Stimulated activated CD4-positive, alpha-beta T cell treated with anti-CD3 and anti-CD28 coated beads, Interleukin-15, amount 100 ng/mL, for 48 hours (primary cell): ENCODE measurements at regions not wholly inside any gene's neighbourhood (a gene's known extent, or its start where the extent isn't known, plus 50 kb on each side); places are given as distances from the start of the nearest gene placed in this dataset.
"Not testable (repeated sequence)": the region's sequence is repeated elsewhere in the genome, so short reads cannot be mapped to it uniquely, and the experiment has no call there.

ENCODE experiments used
- DNase-seq, 2 donors: peaks; one replicate each; pipeline ENCODE4 v3.0.0-alpha.2; 2020; ENCODE audit warnings: low read depth in 2 of 2

DNA sequence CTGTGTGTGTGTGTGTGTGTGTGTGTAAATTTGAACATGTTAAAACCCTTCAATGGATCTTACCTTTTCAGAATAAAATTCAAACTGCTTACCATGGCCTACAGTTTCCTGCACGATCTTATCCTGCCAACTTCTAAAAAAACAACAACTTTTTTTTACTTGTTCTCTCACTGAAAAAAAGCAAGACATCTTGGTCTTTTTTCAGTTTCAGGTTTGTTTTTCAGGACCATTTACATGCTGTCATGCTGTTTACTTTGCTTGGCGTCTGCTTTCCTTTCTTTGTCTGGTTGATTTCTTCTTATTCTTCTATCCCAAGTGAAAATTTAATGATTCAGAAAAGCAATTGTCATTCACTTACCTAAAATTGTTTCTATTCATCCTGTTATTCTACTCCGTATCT is 286.3 kb upstream of the TMEFF2 start:
- no peak for DNase-seq

DNA sequence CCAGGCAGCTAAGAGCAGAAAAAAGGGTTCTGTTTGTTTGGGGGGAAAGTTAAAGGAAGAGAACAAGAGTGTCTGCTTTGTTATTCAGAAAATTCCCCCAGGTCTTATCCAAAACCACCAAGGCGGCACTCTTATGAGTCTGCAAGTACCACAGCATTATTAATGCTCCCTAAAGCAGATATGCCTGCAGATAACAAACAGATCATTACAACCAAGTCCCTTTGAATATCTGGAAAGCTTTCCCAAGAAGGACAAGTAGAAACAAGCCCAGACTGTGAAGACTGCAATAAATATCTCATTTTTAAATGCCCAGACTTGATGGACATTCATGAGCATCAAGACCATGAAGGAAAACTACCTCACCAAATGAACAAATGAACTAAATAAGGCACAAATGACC is 278.6 kb upstream of the TMEFF2 start:
- no peak for DNase-seq

DNA sequence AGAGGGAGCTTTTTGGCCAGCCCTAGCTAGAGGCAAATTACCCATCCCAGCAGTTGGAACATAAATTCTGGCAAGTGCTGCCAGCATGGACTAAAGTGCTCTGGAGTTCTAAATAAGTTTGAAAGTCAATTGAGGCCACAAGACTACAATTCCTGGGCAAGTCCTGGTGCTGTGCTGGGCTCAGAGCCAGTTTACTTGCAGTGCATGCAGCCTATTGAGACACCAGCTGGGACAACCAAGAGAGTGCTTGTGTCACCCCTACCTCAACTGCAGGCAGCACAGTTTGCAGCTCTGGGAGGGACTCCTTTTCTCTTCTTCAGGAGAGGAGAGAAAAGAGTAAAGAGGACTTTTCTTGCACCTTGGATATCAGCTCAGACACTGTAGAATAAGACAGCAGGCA is 277.2 kb upstream of the TMEFF2 start:
- no peak for DNase-seq

DNA sequence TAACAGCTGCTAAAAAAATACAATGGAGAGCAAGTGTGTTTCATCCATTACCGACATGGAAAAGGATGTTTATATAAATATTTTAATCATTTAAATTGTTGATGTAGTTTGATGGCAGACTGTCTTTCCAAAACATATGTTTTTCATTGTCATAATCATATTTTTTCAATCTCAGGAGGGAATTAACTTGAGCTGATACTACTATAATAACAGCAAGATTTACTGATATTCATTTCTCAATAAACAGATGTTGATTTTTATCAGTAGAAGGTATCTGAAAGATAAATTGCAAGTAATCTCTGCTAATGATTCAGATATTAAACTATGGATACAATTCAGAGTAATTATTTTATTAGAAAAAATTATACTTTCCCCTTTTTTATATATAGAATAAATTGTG is 274.9 kb upstream of the TMEFF2 start:
- no peak for DNase-seq

DNA sequence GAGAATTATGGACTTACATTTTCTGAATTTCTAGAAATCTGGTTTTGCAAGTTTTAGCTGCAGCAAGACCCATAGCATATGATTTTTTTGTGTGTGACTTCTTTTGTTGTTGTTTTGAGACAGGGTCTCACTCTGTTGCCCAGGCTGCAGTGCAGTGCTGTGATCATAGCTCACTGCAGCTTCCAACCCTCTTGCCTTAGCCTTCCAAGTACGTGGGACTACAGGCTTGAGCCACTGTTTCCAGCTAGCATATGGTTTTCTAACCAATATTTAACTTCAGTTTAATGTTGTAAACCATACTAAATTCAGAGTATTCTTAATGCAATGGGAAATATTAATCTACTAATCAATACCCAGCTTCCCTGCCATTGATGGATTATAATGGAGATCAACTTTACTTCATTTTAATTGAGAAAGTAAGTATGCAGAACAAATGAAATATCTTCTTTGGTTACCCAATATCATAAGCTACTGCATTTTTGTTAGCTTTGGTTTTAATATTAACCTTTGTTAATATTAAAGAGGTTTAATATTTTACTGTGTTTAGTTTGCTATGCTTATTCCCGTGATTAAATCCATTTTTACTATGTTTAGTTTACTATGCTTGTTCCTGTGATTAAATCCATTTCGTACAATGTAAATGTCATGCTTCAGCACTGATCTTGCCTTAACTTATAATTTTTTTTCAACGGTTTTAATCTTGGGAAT is 273.4 kb upstream of the TMEFF2 start:
- no peak for DNase-seq

DNA sequence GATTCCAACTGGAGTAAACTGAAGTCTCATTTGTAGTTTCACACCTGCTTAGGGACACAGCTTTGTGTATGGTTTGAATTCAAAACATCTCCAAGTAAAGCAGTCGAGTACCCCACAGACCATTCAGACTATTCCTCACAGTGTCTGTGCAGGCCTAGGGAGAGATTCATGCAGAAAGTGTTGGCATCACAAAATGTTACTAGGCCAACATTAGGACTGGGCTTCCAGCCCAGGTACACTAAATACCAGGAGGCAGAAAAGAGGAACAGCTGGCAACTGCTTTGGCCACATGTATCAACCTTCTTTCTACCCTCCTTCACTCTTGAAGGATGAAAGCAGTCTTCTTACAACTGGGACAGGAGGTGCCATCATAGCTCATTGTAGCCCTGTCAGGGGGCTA is 270.4 kb upstream of the TMEFF2 start:
- no peak for DNase-seq

DNA sequence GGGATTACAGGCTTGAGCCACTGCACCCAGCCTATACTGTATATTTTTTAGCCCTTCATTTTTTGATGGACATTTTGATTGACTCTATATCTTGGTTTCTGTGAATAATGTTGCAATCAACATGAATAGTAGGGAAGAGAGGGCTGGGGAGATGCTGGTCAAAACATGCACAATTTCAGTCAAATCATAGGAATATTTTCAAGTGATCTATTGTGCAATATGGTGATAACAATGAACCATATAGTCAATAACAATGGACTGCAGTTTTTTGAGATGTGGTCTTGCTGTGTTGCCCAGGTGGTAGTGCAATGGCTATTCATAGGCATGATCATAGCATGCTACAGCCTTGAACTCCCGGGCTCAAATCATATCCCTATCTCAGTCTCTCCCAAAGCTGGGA is 264.7 kb upstream of the TMEFF2 start:
- DNase-seq, result no peak

DNA sequence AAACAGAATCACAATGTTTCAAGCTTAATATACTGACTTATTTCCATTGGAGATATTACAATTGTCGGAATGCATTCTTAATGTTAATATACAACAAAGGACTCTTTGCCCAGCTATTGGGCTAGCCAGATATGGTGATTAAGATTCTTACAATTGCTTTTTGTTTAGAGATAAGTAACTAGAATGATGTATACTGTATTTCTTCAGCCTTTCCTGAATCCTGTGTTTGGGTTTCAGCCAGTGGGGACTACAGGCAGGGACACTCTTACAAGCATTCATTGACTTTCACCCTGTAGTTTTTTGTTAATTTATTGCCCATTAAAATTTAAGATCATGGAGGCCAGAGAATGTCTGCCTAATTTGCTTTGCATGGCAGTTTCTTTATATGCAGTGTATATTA is 254.1 kb upstream of the TMEFF2 start:
- DNase-seq, result no peak

DNA sequence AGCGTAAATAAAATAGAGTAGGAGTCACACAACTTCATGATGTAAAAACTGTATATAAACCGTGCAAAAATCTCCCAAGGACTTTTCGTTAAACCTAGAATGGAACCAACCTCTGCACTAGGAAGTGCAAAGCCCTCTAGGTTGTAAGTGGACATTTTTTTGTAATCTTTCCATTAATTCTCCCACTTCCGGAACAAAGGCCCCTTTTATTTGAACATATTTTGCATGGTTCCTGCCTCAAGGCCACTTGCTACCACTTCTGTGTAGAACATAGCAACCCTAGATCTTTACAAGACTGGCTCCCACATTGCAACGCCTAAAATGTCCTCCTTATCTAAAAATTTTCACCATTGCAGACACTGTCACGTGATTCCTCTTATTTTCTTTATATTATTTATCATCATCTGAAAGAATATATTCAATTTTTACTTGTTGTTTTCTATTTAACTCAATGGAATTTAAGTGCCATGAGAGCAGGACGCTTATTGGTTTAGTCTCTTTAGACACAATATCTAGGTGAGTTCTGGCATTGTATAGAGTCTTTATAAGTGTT is 249.6 kb upstream of the TMEFF2 start:
- DNase-seq, result no peak

DNA sequence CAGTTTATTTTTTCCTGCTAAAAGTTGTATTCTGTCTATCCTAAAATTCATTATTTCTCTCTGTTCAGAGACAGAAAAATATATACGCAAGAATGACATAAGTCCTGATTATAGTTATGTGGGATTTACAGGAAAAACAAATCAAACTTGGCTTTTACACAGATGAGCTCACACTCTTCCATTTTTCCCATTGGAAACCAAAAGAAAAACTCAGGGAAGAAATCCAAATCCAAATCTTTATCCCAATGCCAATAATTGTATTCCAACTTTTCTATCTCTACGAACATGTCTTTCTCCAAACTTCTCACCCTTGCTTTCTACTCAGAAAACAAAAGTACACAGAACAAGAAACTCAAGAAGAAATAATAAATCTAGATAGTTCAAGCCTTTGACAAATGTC is 249.1 kb upstream of the TMEFF2 start:
- DNase-seq, result no peak

DNA sequence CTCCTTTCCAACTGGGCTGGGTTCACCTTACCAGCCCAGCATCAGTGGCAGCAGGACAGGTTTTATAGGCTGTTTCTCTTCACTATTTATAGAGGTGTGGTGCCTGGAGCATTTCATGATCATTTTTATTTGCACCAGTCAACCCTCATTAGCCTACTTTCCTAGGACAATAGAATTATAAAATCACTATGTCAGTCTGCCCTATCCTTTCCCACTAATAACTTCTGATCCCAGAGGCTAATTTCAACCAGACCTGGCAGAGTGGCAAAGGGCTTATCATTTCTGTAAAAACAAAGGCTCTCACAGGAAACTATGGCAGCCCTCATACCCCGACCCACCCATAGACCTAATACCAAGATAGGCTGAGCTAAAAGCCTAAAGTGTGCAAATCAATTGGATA is 243.5 kb upstream of the TMEFF2 start:
- no peak for DNase-seq

DNA sequence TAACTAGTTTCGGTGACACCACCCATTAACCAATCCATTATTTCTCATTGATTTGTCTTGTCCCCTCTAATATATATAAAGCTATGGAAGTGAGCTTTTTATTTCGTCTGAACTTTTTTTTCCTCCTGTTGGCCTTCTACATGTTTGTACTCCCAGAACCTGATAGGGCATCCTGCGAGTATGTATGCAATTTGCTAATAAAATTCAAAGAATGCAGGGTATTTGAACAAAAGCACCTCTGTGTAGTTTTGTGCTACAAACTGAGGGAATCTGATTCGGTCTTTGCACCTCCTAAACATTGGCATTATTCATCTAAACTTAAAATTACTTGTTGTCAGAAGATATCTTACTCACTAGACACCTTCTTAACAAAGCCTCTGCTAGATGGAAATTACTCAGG is 242.9 kb upstream of the TMEFF2 start:
- no peak for DNase-seq

DNA sequence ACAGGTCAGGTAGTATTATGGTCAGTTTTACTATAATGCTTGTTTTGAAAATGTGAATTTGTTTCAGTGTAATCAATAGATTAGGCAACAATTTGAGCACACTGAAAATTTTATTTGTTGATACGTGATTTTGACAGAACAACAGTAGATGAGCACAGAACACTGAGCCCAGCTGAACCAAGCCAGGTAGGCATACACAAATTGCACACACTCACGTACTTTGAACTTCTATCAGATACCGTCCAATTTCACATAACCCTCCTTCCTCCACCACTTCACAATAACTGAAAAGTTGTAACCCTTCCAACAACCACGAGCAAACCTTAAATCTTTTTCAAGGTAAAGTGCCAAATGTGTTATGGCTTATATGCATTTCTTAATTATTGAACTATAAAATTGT is 229.5 kb upstream of the TMEFF2 start:
- no peak for DNase-seq

DNA sequence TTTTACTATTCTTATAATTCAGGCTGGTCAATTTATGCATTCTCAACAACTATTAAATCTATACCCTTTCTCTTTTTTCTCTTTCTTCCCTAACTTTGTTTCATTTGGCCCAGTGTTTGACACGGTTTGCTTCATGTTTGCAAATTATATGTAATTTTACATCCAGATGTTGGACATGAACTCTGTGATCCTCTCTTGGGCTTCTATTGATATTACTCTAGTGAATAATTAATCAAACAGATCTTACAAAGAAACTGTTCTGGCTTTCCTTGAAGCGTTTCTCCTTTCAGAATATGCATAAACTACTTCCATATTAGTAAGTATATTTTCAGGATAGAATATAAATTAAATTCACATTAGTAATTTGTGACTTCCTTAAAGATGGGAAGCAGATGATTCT is 225.1 kb upstream of the TMEFF2 start:
- no peak for DNase-seq

DNA sequence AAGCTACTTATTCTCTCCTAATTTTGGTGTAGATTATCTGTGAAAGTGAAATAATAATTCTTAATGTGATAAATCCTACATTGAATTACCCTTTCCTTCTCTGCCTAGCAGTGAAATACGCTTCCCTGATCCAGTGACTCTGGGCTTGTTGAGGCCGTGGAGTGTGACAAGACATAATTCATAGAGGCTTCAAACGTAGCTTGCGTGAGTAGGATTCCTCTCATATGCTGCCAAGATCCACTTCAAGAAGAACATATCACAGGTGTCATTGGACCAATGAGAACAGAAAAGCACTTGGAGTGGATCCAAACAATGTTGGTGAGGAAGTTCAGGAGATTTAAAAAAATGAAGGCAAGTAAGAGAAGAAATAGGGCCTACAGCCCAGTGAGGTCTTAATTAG is 221.3 kb upstream of the TMEFF2 start:
- DNase-seq, result no peak

DNA sequence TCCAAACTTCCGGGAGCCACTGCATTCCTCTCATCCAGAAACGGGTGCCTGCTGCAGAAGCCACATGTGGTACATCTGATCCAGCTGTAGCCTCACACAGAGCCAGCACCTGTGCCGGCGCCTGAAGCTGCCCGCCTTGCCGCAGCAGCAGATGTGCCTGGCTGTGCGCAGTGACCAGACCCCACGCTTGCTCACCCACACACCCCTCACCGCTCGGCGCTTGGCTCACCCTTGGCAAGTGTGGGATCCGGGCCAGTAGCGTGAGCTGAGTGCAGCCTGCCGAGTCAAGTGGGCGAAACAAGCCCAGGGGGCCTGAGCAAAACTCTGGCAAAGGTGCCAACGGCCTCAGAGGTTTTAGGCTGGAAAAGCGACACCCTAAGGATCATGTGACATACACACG is 220.1 kb upstream of the TMEFF2 start:
- no peak for DNase-seq

DNA sequence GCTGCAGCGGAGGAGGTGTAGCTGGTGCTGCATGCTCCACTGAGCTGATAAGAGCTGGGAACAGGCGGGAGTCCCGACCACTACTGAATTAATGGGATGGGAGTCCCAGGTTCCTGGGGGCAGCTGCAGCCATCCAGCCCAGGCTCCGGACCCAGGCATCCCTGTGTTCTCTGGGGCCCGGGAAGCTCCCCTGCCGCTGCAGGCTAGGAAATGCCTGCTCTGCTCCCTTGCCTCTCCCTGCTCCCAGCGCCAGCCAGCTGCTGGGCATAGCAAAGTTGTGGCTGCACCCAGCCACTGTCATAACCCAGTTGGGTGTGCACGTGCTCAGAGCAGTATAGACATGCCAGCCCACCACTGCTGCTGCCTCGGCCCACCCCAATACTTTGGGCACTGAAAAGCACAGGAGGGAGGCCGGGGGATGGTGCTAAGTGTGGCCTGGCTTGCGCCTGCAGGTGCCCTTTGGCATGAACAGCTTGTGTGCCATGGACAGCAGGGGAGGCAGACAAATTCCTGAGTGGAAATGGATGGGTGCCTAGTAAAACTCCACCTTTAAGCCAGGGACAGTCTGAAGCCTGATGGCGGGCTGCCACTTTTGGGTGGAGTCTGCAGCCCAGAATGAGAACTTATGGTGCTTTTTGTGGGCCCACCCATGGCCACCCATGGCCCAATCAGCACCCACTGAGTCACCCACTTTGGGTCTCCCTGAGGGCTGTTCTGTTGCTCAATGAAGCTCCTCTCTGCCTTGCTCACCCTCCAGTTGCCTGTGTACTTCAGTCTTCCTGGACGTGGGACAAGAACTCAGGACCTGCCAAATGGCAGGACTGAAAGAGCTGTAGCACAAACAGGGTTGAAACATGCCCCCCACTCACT is 219.3 kb upstream of the TMEFF2 start:
- no peak for DNase-seq

DNA sequence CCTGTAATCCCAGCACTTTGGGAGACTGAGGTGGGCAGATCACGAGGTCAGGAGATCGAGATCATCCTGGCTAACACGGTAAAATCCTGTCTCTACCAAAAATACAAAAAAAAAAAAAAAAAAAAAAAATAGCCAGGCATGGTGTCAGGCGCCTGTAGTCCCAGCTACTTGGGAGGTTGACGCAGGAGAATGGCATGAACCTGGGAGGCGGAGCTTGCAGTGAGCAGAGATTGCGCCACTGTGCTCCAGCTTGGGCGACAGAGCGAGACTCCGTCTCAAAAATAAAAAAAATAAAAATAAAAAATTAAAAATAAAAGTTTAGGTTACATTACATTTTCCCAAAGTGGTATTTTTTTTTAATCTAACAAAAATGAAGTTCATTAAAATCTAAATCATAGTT is 218.1 kb upstream of the TMEFF2 start:
- not testable (repeated sequence) for DNase-seq

DNA sequence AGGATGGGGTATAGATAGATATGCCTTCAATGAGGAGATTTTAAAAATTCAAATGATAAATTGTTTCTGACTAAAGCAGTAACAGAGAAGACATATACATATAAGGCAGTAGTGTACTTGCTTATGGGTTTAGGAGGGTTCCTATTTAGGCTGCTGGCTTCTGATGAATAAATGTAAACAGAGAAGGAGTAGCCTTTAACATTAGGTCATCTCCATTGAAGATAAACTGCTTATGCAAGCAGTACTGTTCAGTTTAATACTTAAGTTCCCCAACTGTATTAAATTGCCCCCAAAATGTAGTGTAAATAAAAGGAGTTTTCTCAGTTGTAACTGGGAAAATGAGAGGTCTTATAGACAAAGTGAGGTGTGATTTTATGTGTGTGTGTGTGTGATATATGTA is 217.7 kb upstream of the TMEFF2 start:
- no peak for DNase-seq

DNA sequence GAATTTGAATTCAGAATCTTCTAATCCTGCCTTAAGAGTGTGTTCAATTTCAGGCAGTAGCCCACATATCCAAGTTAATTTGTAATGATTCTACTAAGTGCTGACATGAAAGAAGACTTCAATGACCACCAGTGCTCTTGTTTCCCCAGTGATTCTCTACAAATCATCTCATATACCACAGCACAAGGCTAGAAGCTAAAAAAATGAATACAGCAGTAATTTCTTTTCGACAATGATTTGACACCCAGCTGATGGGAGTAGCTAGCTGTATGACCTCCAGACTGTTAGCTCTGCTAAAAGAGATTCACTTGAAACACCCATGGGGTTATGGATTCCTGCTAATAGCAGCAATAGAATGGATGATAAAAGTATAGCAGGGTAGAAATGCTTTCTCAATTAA is 217.0 kb upstream of the TMEFF2 start:
- DNase-seq, result no peak

DNA sequence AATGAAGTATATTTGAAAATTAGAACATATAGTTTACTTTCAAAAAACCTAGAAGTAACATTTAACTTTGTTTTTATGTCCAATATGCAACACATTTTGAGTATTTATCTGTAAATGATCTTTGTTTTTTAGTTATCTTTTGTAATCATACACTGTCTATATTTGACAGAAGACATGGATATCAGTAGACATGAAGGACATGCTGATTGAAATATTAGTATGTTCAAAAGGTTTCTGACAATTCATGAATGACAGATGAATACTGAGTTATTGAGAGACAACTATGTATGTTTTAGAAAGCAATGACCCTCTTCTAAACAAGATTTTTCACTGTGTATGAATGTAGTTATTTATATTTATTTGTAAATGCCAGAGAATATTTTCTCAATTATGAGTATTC is 215.6 kb upstream of the TMEFF2 start:
- DNase-seq, result no peak

DNA sequence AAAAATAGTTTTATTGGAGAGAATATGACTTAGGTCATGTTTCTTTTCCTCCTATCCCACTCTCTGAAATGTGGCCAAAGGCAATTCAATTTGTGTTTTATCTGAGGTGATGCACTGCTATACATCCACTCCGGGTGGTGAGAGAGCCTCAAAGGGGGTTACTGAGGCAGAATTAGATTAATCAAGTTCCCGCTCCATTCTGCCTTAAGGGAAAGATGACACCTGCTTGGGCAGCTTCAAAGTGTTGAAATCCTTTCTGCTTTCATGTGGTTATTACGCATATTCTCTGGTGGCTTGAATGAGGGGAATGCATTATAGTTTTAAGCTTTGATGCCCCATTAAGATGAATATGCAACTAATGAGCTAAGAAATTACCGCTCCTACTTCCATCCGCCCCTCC is 213.0 kb upstream of the TMEFF2 start:
- no peak for DNase-seq

DNA sequence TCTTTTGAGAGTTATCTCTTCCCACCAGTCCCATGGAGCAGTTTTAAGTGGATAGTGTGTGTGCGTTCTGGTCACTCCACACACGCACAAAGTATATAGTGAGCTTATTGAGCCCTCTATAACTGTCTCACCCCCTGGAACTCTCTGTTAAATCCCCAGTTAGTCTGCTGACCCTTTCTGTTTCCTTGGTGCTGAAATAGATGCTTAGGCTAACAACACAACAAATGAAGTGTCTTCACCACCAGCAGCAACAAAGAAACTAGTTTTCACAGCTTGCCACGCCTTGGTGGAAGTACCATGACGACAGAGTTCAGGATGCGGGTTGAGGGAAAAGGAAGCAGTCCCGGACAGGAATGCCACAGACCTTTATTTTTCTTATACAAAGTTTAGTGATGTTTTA is 203.5 kb upstream of the TMEFF2 start:
- no peak for DNase-seq
